ENCODE measurements at regions not wholly inside any gene's neighbourhood (a gene's known extent, or its start where the extent isn't known, plus 50 kb on each side); places are given as distances from the start of the nearest gene placed in this dataset.

- no peak overlapping the region for H3K27ac ChIP-seq
- no peaks in the 10 kb centered on the region for H3K36me3 ChIP-seq
- intact Hi-C loops (cut with DNase I), result no loop called here
- H3K4me3 ChIP-seq, result no peak overlapping the region
- no peaks in the 10 kb centered on the region for H3K4me1 ChIP-seq
- H3K27me3 ChIP-seq, result no peaks in the 10 kb centered on the region
- no peaks in the 10 kb centered on the region for H3K9me3 ChIP-seq
- DNase-seq (ENCODE audit: extremely low spot score in 2 of 2), result no peak
- TF ChIP-seq POLR2AphosphoS5 (IDR thresholded peaks at IDR 0.05; ENCODE audit: insufficient read depth in 1 of 2, low read depth in 1 of 2), result no peak
- TF ChIP-seq POLR2A (IDR thresholded peaks at IDR 0.05), result no peak
- TF ChIP-seq, protein P1, sequence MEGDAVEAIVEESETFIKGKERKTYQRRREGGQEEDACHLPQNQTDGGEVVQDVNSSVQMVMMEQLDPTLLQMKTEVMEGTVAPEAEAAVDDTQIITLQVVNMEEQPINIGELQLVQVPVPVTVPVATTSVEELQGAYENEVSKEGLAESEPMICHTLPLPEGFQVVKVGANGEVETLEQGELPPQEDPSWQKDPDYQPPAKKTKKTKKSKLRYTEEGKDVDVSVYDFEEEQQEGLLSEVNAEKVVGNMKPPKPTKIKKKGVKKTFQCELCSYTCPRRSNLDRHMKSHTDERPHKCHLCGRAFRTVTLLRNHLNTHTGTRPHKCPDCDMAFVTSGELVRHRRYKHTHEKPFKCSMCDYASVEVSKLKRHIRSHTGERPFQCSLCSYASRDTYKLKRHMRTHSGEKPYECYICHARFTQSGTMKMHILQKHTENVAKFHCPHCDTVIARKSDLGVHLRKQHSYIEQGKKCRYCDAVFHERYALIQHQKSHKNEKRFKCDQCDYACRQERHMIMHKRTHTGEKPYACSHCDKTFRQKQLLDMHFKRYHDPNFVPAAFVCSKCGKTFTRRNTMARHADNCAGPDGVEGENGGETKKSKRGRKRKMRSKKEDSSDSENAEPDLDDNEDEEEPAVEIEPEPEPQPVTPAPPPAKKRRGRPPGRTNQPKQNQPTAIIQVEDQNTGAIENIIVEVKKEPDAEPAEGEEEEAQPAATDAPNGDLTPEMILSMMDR (IDR thresholded peaks at IDR 0.05), result no peak
Measured at GRCh38 chr3:144683065-144683464, 711.4 kb downstream of the DIPK2A start.

DNA sequence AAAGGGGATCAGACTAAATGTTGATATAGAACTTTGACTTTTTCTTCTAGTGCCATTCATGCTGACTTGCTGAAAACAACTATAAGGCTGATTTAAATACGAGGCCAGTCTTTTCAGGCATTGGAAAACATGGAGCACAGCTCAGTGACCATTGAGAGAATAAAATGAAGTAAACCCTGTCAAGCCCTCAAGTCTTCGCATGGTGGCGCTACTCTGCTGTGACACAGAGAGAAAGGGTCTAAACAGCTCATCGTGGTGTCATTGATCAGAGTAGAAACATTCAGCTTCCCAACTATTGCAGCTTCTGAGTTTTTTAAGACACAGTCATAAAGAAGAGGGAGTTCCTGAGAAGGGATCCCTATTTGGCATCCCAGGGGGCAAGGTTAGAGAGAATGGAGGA, 716.2 kb downstream of the DIPK2A start:
- DNase-seq (ENCODE audit: extremely low spot score in 2 of 2), result no peak
- Histone ChIP-seq H3K36me3 (no peaks in the 10 kb centered on the region), H3K4me3 (no peak overlapping the region), H3K4me1 (no peaks in the 10 kb centered on the region), H3K27ac (no peak overlapping the region), H3K27me3 (no peaks in the 10 kb centered on the region), H3K9me3 (no peaks in the 10 kb centered on the region)
- TF ChIP-seq POLR2AphosphoS5 (IDR thresholded peaks at IDR 0.05; ENCODE audit: insufficient read depth in 1 of 2, low read depth in 1 of 2) (no peak), POLR2A (IDR thresholded peaks at IDR 0.05) (no peak)
- TF ChIP-seq, protein P1 (IDR thresholded peaks at IDR 0.05), result no peak
- intact Hi-C loops (cut with DNase I), result no loop called here

GRCh38 chr3:144692488-144692887, 720.9 kb downstream of the DIPK2A start:
- Histone ChIP-seq H3K4me1 (no peaks in the 10 kb centered on the region), H3K9me3 (no peaks in the 10 kb centered on the region), H3K4me3 (no peak overlapping the region), H3K36me3 (no peaks in the 10 kb centered on the region), H3K27me3 (no peaks in the 10 kb centered on the region), H3K27ac (no peak overlapping the region)
- no peak for DNase-seq (ENCODE audit: extremely low spot score in 2 of 2)
- intact Hi-C loops (cut with DNase I), result no loop called here
- no peak for TF ChIP-seq POLR2A (IDR thresholded peaks at IDR 0.05)
- TF ChIP-seq, protein P1 (IDR thresholded peaks at IDR 0.05), result no peak
- TF ChIP-seq POLR2AphosphoS5 (IDR thresholded peaks at IDR 0.05; ENCODE audit: insufficient read depth in 1 of 2, low read depth in 1 of 2), result no peak

DNA sequence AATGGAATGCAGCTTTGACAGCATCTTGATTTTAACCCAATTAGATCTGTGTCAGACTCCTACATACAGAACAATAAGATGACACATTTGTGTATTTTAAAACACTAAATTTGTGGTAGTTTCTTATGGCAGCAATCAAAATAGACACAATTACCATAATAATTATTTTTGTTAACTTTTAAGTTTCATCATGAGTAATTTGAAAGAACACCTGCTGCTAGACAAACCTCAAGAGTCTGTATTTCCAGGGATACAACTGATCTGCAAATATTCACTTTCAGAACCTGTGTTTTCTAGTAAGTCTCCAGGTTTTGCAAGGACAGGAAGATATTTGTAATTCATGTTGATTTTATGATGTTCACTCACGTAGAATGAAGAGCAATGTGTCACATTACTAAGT, 736.8 kb downstream of the DIPK2A start:
- Histone ChIP-seq H3K9me3 (no peaks in the 10 kb centered on the region), H3K27me3 (no peaks in the 10 kb centered on the region), H3K27ac (no peak overlapping the region), H3K4me1 (no peaks in the 10 kb centered on the region), H3K4me3 (no peak overlapping the region), H3K36me3 (no peaks in the 10 kb centered on the region)
- TF ChIP-seq POLR2A (IDR thresholded peaks at IDR 0.05), result no peak
- TF ChIP-seq, protein P1 (IDR thresholded peaks at IDR 0.05), result no peak
- TF ChIP-seq POLR2AphosphoS5 (IDR thresholded peaks at IDR 0.05; ENCODE audit: insufficient read depth in 1 of 2, low read depth in 1 of 2), result no peak
- intact Hi-C loops (cut with DNase I), result no loop called here
- DNase-seq (ENCODE audit: extremely low spot score in 2 of 2), result no peak

GRCh38 chr3:144737281-144737680, 765.7 kb downstream of the DIPK2A start:
- no peak for DNase-seq (ENCODE audit: extremely low spot score in 2 of 2)
- H3K4me1 ChIP-seq, result no peaks in the 10 kb centered on the region
- no peak overlapping the region for H3K4me3 ChIP-seq
- intact Hi-C loops (cut with DNase I), result no loop called here
- H3K27ac ChIP-seq, result no peak overlapping the region
- no peaks in the 10 kb centered on the region for H3K36me3 ChIP-seq
- TF ChIP-seq, protein P1 (IDR thresholded peaks at IDR 0.05), result no peak
- no peak for TF ChIP-seq POLR2AphosphoS5 (IDR thresholded peaks at IDR 0.05; ENCODE audit: insufficient read depth in 1 of 2, low read depth in 1 of 2)
- no peak for TF ChIP-seq POLR2A (IDR thresholded peaks at IDR 0.05)
- H3K27me3 ChIP-seq, result no peaks in the 10 kb centered on the region
- no peaks in the 10 kb centered on the region for H3K9me3 ChIP-seq
